ENCODE measurements at regions not wholly inside any gene's neighbourhood (a gene's known extent, or its start where the extent isn't known, plus 50 kb on each side); places are given as distances from the start of the nearest gene placed in this dataset.

GRCh38 chrX:1792636-1793035 lies 177.8 kb downstream of the ASMT start:
- ChIA-PET CTCF (no interaction called here), POLR2A (no interaction called here)
- DNase-seq (ENCODE audit: low spot score) (no peak), ATAC-seq (no peak)
- Mint-ChIP-seq H3K36me3 (no peaks in the 10 kb centered on the region), H3K27ac (no peak overlapping the region), H3K27me3 (ENCODE audit: low read depth) (no peaks in the 10 kb centered on the region), H3K4me1 (no peaks in the 10 kb centered on the region), H3K9me3 (peaks cover 3% of the 10 kb centered on the region; the same call in 1 of the 2 replicates), H3K4me3 (no peak overlapping the region)
- TF ChIP-seq NFE2L1 (CRISPR knock-in tag; IDR thresholded peaks at IDR 0.05) (no peak), IRF1 (CRISPR knock-in tag; IDR thresholded peaks at IDR 0.05) (no peak), CREM (CRISPR knock-in tag; IDR thresholded peaks at IDR 0.05) (no peak), ZNF281 (CRISPR knock-in tag; IDR thresholded peaks at IDR 0.05) (no peak), ARID4B (CRISPR knock-in tag; IDR thresholded peaks at IDR 0.05; ENCODE audit: borderline replicate concordance) (no peak)
- TF ChIP-seq, protein P1, sequence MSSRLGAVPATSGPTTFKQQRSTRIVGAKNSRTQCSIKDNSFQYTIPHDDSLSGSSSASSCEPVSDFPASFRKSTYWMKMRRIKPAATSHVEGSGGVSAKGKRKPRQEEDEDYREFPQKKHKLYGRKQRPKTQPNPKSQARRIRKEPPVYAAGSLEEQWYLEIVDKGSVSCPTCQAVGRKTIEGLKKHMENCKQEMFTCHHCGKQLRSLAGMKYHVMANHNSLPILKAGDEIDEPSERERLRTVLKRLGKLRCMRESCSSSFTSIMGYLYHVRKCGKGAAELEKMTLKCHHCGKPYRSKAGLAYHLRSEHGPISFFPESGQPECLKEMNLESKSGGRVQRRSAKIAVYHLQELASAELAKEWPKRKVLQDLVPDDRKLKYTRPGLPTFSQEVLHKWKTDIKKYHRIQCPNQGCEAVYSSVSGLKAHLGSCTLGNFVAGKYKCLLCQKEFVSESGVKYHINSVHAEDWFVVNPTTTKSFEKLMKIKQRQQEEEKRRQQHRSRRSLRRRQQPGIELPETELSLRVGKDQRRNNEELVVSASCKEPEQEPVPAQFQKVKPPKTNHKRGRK (CRISPR knock-in tag; IDR thresholded peaks at IDR 0.05; ENCODE audit: borderline replicate concordance): no peak

GRCh38 chrX:1794586-1794985 lies 179.7 kb downstream of the ASMT start:
- CTCF ChIA-PET: no interaction called here
- H3K27ac Mint-ChIP-seq: no peak overlapping the region
- H3K9me3 Mint-ChIP-seq: no peaks in the 10 kb centered on the region
- POLR2A ChIA-PET: no interaction called here
- no peak for TF ChIP-seq ZNF121 (CRISPR knock-in tag; IDR thresholded peaks at IDR 0.05)
- no peak for TF ChIP-seq AFF4 (CRISPR knock-in tag; IDR thresholded peaks at IDR 0.05; ENCODE audit: borderline replicate concordance)
- TF ChIP-seq ARID4B (CRISPR knock-in tag; IDR thresholded peaks at IDR 0.05; ENCODE audit: borderline replicate concordance): no peak
- TF ChIP-seq, protein P2, sequence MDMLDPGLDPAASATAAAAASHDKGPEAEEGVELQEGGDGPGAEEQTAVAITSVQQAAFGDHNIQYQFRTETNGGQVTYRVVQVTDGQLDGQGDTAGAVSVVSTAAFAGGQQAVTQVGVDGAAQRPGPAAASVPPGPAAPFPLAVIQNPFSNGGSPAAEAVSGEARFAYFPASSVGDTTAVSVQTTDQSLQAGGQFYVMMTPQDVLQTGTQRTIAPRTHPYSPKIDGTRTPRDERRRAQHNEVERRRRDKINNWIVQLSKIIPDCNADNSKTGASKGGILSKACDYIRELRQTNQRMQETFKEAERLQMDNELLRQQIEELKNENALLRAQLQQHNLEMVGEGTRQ (CRISPR knock-in tag; IDR thresholded peaks at IDR 0.05): no peak
- no peak for TF ChIP-seq ZNF263 (CRISPR knock-in tag; IDR thresholded peaks at IDR 0.05; ENCODE audit: low read depth)
- TF ChIP-seq TP53 (CRISPR knock-in tag; IDR thresholded peaks at IDR 0.05): no peak
- no peak for TF ChIP-seq CBFB (CRISPR knock-in tag; IDR thresholded peaks at IDR 0.05; ENCODE audit: low read depth)
- no peak for TF ChIP-seq RORB (CRISPR knock-in tag; IDR thresholded peaks at IDR 0.05)
- no peak for TF ChIP-seq ZNF416 (CRISPR knock-in tag; IDR thresholded peaks at IDR 0.05)
- TF ChIP-seq RELA (CRISPR knock-in tag; IDR thresholded peaks at IDR 0.05; ENCODE audit: borderline replicate concordance): no peak
- no peaks in the 10 kb centered on the region for H3K4me1 Mint-ChIP-seq
- ATAC-seq (no peak), DNase-seq (ENCODE audit: low spot score) (no peak)
- no peaks in the 10 kb centered on the region for H3K27me3 Mint-ChIP-seq (ENCODE audit: low read depth)
- no peak overlapping the region for H3K4me3 Mint-ChIP-seq
- H3K36me3 Mint-ChIP-seq: no peaks in the 10 kb centered on the region
